ENCODE measurements at regions not wholly inside any gene's neighbourhood (a gene's known extent, or its start where the extent isn't known, plus 50 kb on each side); places are given as distances from the start of the nearest gene placed in this dataset.

- DNase-seq, result no peak
Measured at GRCh38 chr2:205937211-205937610, 148.8 kb downstream of the INO80D start.

- no peak for DNase-seq
Measured at GRCh38 chr2:205936446-205936845, 149.5 kb downstream of the INO80D start.

- DNase-seq, result no peak
Measured at GRCh38 chr2:205934443-205934842, 151.5 kb downstream of the INO80D start.

- no peak for DNase-seq
Measured at GRCh38 chr2:205932861-205933260, 153.1 kb downstream of the INO80D start.

GRCh38 chr2:205931388-205931787 is 154.6 kb downstream of the INO80D start:
- no peak for DNase-seq

- DNase-seq, result no peak
Measured at GRCh38 chr2:205930209-205930608, 155.8 kb downstream of the INO80D start.

- no peak for DNase-seq
Measured at GRCh38 chr2:205929246-205929942, 156.6 kb downstream of the INO80D start.

GRCh38 chr2:205925373-205926337 is 160.3 kb downstream of the INO80D start:
- DNase-seq, result no peak

- no peak for DNase-seq
Measured at GRCh38 chr2:205924676-205925075, 161.3 kb downstream of the INO80D start.

GRCh38 chr2:205915130-205915524 is 170.8 kb downstream of the INO80D start:
- DNase-seq, result no peak

GRCh38 chr2:205914213-205915129 is 171.5 kb downstream of the INO80D start:
- no peak for DNase-seq

GRCh38 chr2:205913668-205914067 is 172.3 kb downstream of the INO80D start:
- no peak for DNase-seq

- no peak for DNase-seq
Measured at GRCh38 chr2:205911306-205911705, 174.7 kb downstream of the INO80D start.

GRCh38 chr2:205909184-205909572 is 176.8 kb downstream of the INO80D start:
- DNase-seq, result no peak

GRCh38 chr2:205908212-205909183 is 177.5 kb downstream of the INO80D start:
- no peak for DNase-seq

- DNase-seq, result no peak
Measured at GRCh38 chr2:205906419-205906818, 179.6 kb downstream of the INO80D start.

GRCh38 chr2:205905576-205905975 is 180.4 kb downstream of the INO80D start:
- no peak for DNase-seq

- no peak for DNase-seq
Measured at GRCh38 chr2:205904873-205905272, 181.1 kb downstream of the INO80D start.

GRCh38 chr2:205903549-205904129 is 182.3 kb downstream of the INO80D start:
- no peak for DNase-seq

- DNase-seq, result no peak
Measured at GRCh38 chr2:205902900-205903237, 183.1 kb downstream of the INO80D start.

Measured in SHP77 treated with DMSO at 0.1 percent for 48 hours (cell line).